Suprapubic skin (tissue), 4 donors: ENCODE measurements at regions not wholly inside any gene's neighbourhood (a gene's known extent, or its start where the extent isn't known, plus 50 kb on each side); places are given as distances from the start of the nearest gene placed in this dataset.

Experiments used
- DNase-seq, 2 donors: peaks; one replicate each; pipeline ENCODE4 v3.0.0-alpha.2; 2019; ENCODE audit warnings: low spot score in 2 of 2
- H3K27ac ChIP-seq: fragments of 200-600 bp; sonication (generic); one replicate; pipeline ENCODE4 v1.5.1; 2019
- H3K27me3 ChIP-seq: fragments of 200-600 bp; sonication (generic); one replicate; pipeline ENCODE4 v1.5.1; 2019
- H3K36me3 ChIP-seq: fragments of 200-600 bp; sonication (generic); one replicate; pipeline ENCODE4 v1.5.1; 2019
- H3K4me1 ChIP-seq: fragments of 200-600 bp; sonication (generic); one replicate; pipeline ENCODE4 v1.5.1; 2019
- H3K4me3 ChIP-seq: fragments of 200-600 bp; sonication (generic); one replicate; pipeline ENCODE4 v1.5.1; 2019; ENCODE audit warnings: mild to moderate bottlenecking
- H3K9me3 ChIP-seq: fragments of 200-600 bp; sonication (generic); one replicate; pipeline ENCODE4 v1.5.1; 2019
- CTCF ChIP-seq, 2 donors: fragments of 200-600 bp in 1 of 2; fragments of 450-650 bp in 1 of 2; sonication (generic) in 1 of 2; IDR thresholded peaks; one replicate each; pipeline ENCODE4 v1.5.1; 2016 to 2019; ENCODE audit warnings: antibody characterized with exemption in 2 of 2, mild to moderate bottlenecking in 1 of 2, moderate library complexity in 1 of 2
- EP300 ChIP-seq: sonication (generic); formaldehyde crosslinking; IDR thresholded peaks from one replicate; pipeline ENCODE4 v1.6.1; 2017; ENCODE audit warnings: antibody characterized with exemption
- POLR2A ChIP-seq, 2 donors: fragments of 450-650 bp; IDR thresholded peaks; one replicate each; pipeline ENCODE4 v1.6.1; 2017; ENCODE audit warnings: antibody characterized with exemption in 2 of 2, mild to moderate bottlenecking in 2 of 2, moderate library complexity in 2 of 2
- POLR2AphosphoS5 ChIP-seq, 3 donors: sonication (generic); formaldehyde crosslinking; IDR thresholded peaks; one replicate each; pipeline ENCODE4 v1.6.1; 2017; ENCODE audit warnings: antibody characterized with exemption in 3 of 3
- WGBS: methylation state at CpG from one replicate; pipeline ENCODE4 v1.1.5; 2018; 5-methylcytosine and 5-hydroxymethylcytosine counted together

GRCh38 chr13:106369091-106369490, 166.4 kb downstream of the EFNB2 start:
- no peak for DNase-seq
- 90% methylated on average over 6 of the region's 6 CpGs for WGBS
- no peak for TF ChIP-seq CTCF (IDR thresholded peaks at IDR 0.05)
- H3K27me3 ChIP-seq = no peaks in the 10 kb centered on the region
- no peak overlapping the region for H3K4me3 ChIP-seq
- no peaks in the 10 kb centered on the region for H3K9me3 ChIP-seq
- H3K36me3 ChIP-seq = no peaks in the 10 kb centered on the region
- H3K27ac ChIP-seq = no peak overlapping the region
- peaks cover 3% of the 10 kb centered on the region for H3K4me1 ChIP-seq

GRCh38 chr13:106367361-106367971, 168.0 kb downstream of the EFNB2 start:
- no peaks in the 10 kb centered on the region for H3K27me3 ChIP-seq
- no peak overlapping the region for H3K4me3 ChIP-seq
- no peaks in the 10 kb centered on the region for H3K36me3 ChIP-seq
- no peak overlapping the region for H3K27ac ChIP-seq
- TF ChIP-seq CTCF (IDR thresholded peaks at IDR 0.05) (no peak), POLR2A (IDR thresholded peaks at IDR 0.05) (no peak), EP300 (no peak), POLR2AphosphoS5 (IDR thresholded peaks at IDR 0.05) (no peak)
- H3K9me3 ChIP-seq = no peaks in the 10 kb centered on the region
- 74% methylated on average over 3 of the region's 3 CpGs for WGBS
- no peaks in the 10 kb centered on the region for H3K4me1 ChIP-seq
- no peak for DNase-seq

GRCh38 chr13:106362707-106363106, 172.8 kb downstream of the EFNB2 start:
- Histone ChIP-seq H3K9me3 (no peaks in the 10 kb centered on the region), H3K36me3 (no peaks in the 10 kb centered on the region), H3K4me1 (no peaks in the 10 kb centered on the region), H3K27ac (no peak overlapping the region), H3K4me3 (no peak overlapping the region), H3K27me3 (no peaks in the 10 kb centered on the region)
- no peak for TF ChIP-seq POLR2A (IDR thresholded peaks at IDR 0.05)
- TF ChIP-seq CTCF (IDR thresholded peaks at IDR 0.05) = no peak
- no peak for TF ChIP-seq POLR2AphosphoS5 (IDR thresholded peaks at IDR 0.05)
- TF ChIP-seq EP300 = no peak
- WGBS = 68% methylated on average over 5 of the region's 5 CpGs
- DNase-seq = no peak

- no peaks in the 10 kb centered on the region for H3K36me3 ChIP-seq
- no peak overlapping the region for H3K4me3 ChIP-seq
- TF ChIP-seq POLR2AphosphoS5 (IDR thresholded peaks at IDR 0.05) (no peak), CTCF (IDR thresholded peaks at IDR 0.05) (no peak), POLR2A (IDR thresholded peaks at IDR 0.05) (no peak), EP300 (no peak)
- no peaks in the 10 kb centered on the region for H3K4me1 ChIP-seq
- H3K27ac ChIP-seq = no peak overlapping the region
- 75% methylated on average over 2 of the region's 2 CpGs for WGBS
- no peak for DNase-seq
- no peaks in the 10 kb centered on the region for H3K9me3 ChIP-seq
- H3K27me3 ChIP-seq = no peaks in the 10 kb centered on the region
Observed at GRCh38 chr13:106361621-106362020, 173.8 kb downstream of the EFNB2 start.

- Histone ChIP-seq H3K9me3 (no peaks in the 10 kb centered on the region), H3K27ac (no peak overlapping the region), H3K36me3 (no peaks in the 10 kb centered on the region), H3K4me1 (no peaks in the 10 kb centered on the region), H3K27me3 (no peaks in the 10 kb centered on the region), H3K4me3 (no peak overlapping the region)
- TF ChIP-seq POLR2AphosphoS5 (IDR thresholded peaks at IDR 0.05) (no peak), POLR2A (IDR thresholded peaks at IDR 0.05) (no peak), CTCF (IDR thresholded peaks at IDR 0.05) (no peak), EP300 (no peak)
- no peak for DNase-seq
- 39% methylated on average over 2 of the region's 2 CpGs for WGBS
Observed at GRCh38 chr13:106357198-106357597, 178.3 kb downstream of the EFNB2 start.
